ENCODE measurements at regions not wholly inside any gene's neighbourhood (a gene's known extent, or its start where the extent isn't known, plus 50 kb on each side); places are given as distances from the start of the nearest gene placed in this dataset.

- no peaks in the 10 kb centered on the region for H3K27me3 ChIP-seq (ENCODE audit: insufficient read depth)
- no peaks in the 10 kb centered on the region for H3K4me1 ChIP-seq (ENCODE audit: insufficient read depth)
- Mint-ChIP-seq H3K27ac (no peak overlapping the region), H3K4me1 (peaks cover 19% of the 10 kb centered on the region), H3K9me3 (peaks cover 9% of the 10 kb centered on the region; the same call in 2 of the 3 replicates), H3K27me3 (ENCODE audit: insufficient read depth, low read depth, poor library complexity) (peaks cover 11% of the 10 kb centered on the region), H3K4me3 (no peak overlapping the region), H3K36me3 (ENCODE audit: low read depth) (no peaks in the 10 kb centered on the region)
- no peaks in the 10 kb centered on the region for H3K79me2 ChIP-seq (replicated peaks; ENCODE audit: insufficient read depth)
- TF ChIP-seq NANOG (IDR thresholded peaks at IDR 0.05; ENCODE audit: borderline replicate concordance) (no peak), EZH2phosphoT487 (IDR thresholded peaks at IDR 0.05; ENCODE audit: unreplicated experiment) (no peak), CTCF (conservative IDR thresholded peaks at IDR 0.05; ENCODE audit: low read depth in 2 of 2) (no peak), JUNB (IDR thresholded peaks at IDR 0.05; ENCODE audit: unreplicated experiment) (no peak), ZNF462 (CRISPR knock-in tag; IDR thresholded peaks at IDR 0.05) (no peak), STAT1 (IDR thresholded peaks at IDR 0.05; ENCODE audit: unreplicated experiment) (no peak), REST (IDR thresholded peaks at IDR 0.05; ENCODE audit: unreplicated experiment) (no peak), ZNF331 (CRISPR knock-in tag; IDR thresholded peaks at IDR 0.05; ENCODE audit: low read depth) (no peak), ETS1 (IDR thresholded peaks at IDR 0.05) (no peak), CREB1 (CRISPR knock-in tag; IDR thresholded peaks at IDR 0.05; ENCODE audit: low read depth) (no peak), ZNF114 (CRISPR knock-in tag; IDR thresholded peaks at IDR 0.05) (no peak), EZH2 (IDR thresholded peaks at IDR 0.05; ENCODE audit: low read depth, unreplicated experiment) (no peak), POLR2AphosphoS5 (IDR thresholded peaks at IDR 0.05; ENCODE audit: low read depth) (no peak)
- no peak overlapping the region for H3K27ac ChIP-seq (ENCODE audit: low read depth)
- no peaks in the 10 kb centered on the region for H3K9me2 ChIP-seq (ENCODE audit: insufficient read depth)
- H3K36me3 ChIP-seq (ENCODE audit: insufficient read depth) = no peaks in the 10 kb centered on the region
- no peaks in the 10 kb centered on the region for H4K20me1 ChIP-seq (replicated peaks; ENCODE audit: insufficient read depth)
- no peak overlapping the region for H3K4me2 ChIP-seq
- H3K4me3 ChIP-seq = no peak overlapping the region
- no peak for ATAC-seq
- no peak for DNase-seq (ENCODE audit: low spot score)
- no peaks in the 10 kb centered on the region for H3F3A ChIP-seq (replicated peaks; ENCODE audit: low read depth)
- 0 out of 2 replicates have a peak overlapping the region, but pooled peaks have one; percentile 63 for H2AFZ ChIP-seq
Measured at GRCh38 chr16:89033796-89034572, 57.0 kb upstream of the CBFA2T3 start.

Measured in GM23338 (cell line).